ENCODE measurements at regions not wholly inside any gene's neighbourhood (a gene's known extent, or its start where the extent isn't known, plus 50 kb on each side); places are given as distances from the start of the nearest gene placed in this dataset.

- DNase-seq: no peak
Measured at GRCh38 chr2:30310371-30310770, 79.0 kb downstream of the LBH start.

GRCh38 chr2:30310955-30311354 is 79.6 kb downstream of the LBH start:
- DNase-seq: no peak

GRCh38 chr2:30311711-30312110 is 80.4 kb downstream of the LBH start:
- no peak for DNase-seq

GRCh38 chr2:30312916-30313315 is 81.6 kb downstream of the LBH start:
- no peak for DNase-seq

- no peak for DNase-seq
Measured at GRCh38 chr2:30314981-30315380, 83.6 kb downstream of the LBH start.

GRCh38 chr2:30315391-30316063 is 84.2 kb downstream of the LBH start:
- peak; percentile 36 to 53 for DNase-seq

GRCh38 chr2:30316408-30316807 is 85.1 kb downstream of the LBH start:
- no peak for DNase-seq

- DNase-seq: no peak
Measured at GRCh38 chr2:30318987-30319782, 87.9 kb downstream of the LBH start.

GRCh38 chr2:30321466-30321865 is 90.1 kb downstream of the LBH start:
- DNase-seq: no peak

- no peak for DNase-seq
Measured at GRCh38 chr2:30323499-30323898, 92.2 kb downstream of the LBH start.

- DNase-seq: no peak
Measured at GRCh38 chr2:30324245-30324908, 93.0 kb downstream of the LBH start.

GRCh38 chr2:30325600-30326328 is 94.4 kb downstream of the LBH start:
- DNase-seq: no peak

GRCh38 chr2:30326497-30326896 is 95.2 kb downstream of the LBH start:
- no peak for DNase-seq

- DNase-seq: no peak
Measured at GRCh38 chr2:30331038-30331437, 99.7 kb downstream of the LBH start.

GRCh38 chr2:30331869-30332268 is 100.5 kb downstream of the LBH start:
- DNase-seq: no peak

GRCh38 chr2:30332791-30333453 is 101.6 kb downstream of the LBH start:
- DNase-seq: no peak

GRCh38 chr2:30334762-30335363 is 103.5 kb downstream of the LBH start:
- DNase-seq: peak in 1 of 2 donors; percentile 29

- no peak for DNase-seq
Measured at GRCh38 chr2:30336084-30336483, 104.8 kb downstream of the LBH start.

GRCh38 chr2:30336978-30337841 is 105.9 kb downstream of the LBH start:
- DNase-seq: peak; percentile 52 to 70

- DNase-seq: no peak
Measured at GRCh38 chr2:30338475-30338874, 107.1 kb downstream of the LBH start.

GRCh38 chr2:30339071-30339470 is 107.7 kb downstream of the LBH start:
- DNase-seq: no peak

Data from CD4-positive, alpha-beta T cell treated with Interleukin-4 for 1 hour (primary cell).